ENCODE measurements at regions not wholly inside any gene's neighbourhood (a gene's known extent, or its start where the extent isn't known, plus 50 kb on each side); places are given as distances from the start of the nearest gene placed in this dataset.

DNA sequence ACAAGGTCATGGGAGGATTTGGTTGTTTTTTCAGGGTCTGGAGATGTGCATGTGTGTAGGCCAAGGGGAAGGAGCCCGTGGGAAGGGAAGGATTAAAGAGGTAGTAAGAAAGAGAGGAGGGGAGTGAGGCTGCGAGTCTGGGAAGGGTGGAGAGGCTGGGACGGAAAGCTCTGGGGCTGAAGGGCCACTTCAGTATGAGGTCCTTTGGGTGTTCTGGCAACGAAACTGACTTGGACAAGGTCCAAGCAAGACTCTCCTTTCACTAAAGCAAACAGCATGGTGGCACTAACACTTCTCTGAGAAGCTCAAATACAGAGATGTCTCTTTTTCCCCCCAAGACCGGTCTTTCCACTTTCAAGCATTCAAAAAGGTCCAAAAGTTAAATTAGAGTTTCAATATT lies 394.5 kb downstream of the ARHGEF28 start (continued):
- TF ChIP-seq, protein P1, sequence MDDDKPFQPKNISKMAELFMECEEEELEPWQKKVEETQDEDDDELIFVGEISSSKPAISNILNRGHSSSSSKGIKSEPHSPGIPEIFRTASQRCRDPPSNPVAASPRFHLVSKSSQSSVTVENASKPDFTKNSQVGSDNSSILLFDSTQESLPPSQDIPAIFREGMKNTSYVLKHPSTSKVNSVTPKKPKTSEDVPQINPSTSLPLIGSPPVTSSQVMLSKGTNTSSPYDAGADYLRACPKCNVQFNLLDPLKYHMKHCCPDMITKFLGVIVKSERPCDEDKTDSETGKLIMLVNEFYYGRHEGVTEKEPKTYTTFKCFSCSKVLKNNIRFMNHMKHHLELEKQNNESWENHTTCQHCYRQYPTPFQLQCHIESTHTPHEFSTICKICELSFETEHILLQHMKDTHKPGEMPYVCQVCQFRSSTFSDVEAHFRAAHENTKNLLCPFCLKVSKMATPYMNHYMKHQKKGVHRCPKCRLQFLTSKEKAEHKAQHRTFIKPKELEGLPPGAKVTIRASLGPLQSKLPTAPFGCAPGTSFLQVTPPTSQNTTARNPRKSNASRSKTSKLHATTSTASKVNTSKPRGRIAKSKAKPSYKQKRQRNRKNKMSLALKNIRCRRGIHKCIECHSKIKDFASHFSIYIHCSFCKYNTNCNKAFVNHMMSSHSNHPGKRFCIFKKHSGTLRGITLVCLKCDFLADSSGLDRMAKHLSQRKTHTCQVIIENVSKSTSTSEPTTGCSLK (tag by site-specific recombination; IDR thresholded peaks at IDR 0.05), result no peak
- TF ChIP-seq, protein P2, sequence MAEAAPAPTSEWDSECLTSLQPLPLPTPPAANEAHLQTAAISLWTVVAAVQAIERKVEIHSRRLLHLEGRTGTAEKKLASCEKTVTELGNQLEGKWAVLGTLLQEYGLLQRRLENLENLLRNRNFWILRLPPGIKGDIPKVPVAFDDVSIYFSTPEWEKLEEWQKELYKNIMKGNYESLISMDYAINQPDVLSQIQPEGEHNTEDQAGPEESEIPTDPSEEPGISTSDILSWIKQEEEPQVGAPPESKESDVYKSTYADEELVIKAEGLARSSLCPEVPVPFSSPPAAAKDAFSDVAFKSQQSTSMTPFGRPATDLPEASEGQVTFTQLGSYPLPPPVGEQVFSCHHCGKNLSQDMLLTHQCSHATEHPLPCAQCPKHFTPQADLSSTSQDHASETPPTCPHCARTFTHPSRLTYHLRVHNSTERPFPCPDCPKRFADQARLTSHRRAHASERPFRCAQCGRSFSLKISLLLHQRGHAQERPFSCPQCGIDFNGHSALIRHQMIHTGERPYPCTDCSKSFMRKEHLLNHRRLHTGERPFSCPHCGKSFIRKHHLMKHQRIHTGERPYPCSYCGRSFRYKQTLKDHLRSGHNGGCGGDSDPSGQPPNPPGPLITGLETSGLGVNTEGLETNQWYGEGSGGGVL (tag by site-specific recombination; IDR thresholded peaks at IDR 0.05), result no peak
- TF ChIP-seq, protein P3, sequence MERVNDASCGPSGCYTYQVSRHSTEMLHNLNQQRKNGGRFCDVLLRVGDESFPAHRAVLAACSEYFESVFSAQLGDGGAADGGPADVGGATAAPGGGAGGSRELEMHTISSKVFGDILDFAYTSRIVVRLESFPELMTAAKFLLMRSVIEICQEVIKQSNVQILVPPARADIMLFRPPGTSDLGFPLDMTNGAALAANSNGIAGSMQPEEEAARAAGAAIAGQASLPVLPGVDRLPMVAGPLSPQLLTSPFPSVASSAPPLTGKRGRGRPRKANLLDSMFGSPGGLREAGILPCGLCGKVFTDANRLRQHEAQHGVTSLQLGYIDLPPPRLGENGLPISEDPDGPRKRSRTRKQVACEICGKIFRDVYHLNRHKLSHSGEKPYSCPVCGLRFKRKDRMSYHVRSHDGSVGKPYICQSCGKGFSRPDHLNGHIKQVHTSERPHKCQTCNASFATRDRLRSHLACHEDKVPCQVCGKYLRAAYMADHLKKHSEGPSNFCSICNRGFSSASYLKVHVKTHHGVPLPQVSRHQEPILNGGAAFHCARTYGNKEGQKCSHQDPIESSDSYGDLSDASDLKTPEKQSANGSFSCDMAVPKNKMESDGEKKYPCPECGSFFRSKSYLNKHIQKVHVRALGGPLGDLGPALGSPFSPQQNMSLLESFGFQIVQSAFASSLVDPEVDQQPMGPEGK (tag by site-specific recombination; IDR thresholded peaks at IDR 0.05), result no peak
- TF ChIP-seq TCF7L2 (IDR thresholded peaks at IDR 0.05; ENCODE audit: borderline replicate concordance, low read depth, low read length) (no peak), ZSCAN16 (tag by site-specific recombination; IDR thresholded peaks at IDR 0.05) (peak; percentile 79), ZNF433 (tag by site-specific recombination; IDR thresholded peaks at IDR 0.05; ENCODE audit: low read depth) (no peak), ZFHX2 (tag by site-specific recombination; conservative IDR thresholded peaks at IDR 0.05) (0 out of 2 replicates have a peak, but pooled peaks have one; percentile 26), RBAK (tag by site-specific recombination; IDR thresholded peaks at IDR 0.05) (no peak), ZNF768 (tag by site-specific recombination; IDR thresholded peaks at IDR 0.05) (no peak), ZNF747 (tag by site-specific recombination; IDR thresholded peaks at IDR 0.05) (no peak), ZBTB8A (tag by site-specific recombination; IDR thresholded peaks at IDR 0.05) (peak; percentile 51), ZFP41 (tag by site-specific recombination; IDR thresholded peaks at IDR 0.05; ENCODE audit: borderline replicate concordance) (no peak), YY2 (tag by site-specific recombination; IDR thresholded peaks at IDR 0.05) (no peak), ZNF530 (tag by site-specific recombination; IDR thresholded peaks at IDR 0.05; ENCODE audit: low read depth) (no peak), KLF8 (tag by site-specific recombination; IDR thresholded peaks at IDR 0.05) (no peak)
- TF ChIP-seq, protein P4, sequence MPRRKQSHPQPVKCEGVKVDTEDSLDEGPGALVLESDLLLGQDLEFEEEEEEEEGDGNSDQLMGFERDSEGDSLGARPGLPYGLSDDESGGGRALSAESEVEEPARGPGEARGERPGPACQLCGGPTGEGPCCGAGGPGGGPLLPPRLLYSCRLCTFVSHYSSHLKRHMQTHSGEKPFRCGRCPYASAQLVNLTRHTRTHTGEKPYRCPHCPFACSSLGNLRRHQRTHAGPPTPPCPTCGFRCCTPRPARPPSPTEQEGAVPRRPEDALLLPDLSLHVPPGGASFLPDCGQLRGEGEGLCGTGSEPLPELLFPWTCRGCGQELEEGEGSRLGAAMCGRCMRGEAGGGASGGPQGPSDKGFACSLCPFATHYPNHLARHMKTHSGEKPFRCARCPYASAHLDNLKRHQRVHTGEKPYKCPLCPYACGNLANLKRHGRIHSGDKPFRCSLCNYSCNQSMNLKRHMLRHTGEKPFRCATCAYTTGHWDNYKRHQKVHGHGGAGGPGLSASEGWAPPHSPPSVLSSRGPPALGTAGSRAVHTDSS (tag by site-specific recombination; IDR thresholded peaks at IDR 0.05), result no peak
- TF ChIP-seq, protein P5, sequence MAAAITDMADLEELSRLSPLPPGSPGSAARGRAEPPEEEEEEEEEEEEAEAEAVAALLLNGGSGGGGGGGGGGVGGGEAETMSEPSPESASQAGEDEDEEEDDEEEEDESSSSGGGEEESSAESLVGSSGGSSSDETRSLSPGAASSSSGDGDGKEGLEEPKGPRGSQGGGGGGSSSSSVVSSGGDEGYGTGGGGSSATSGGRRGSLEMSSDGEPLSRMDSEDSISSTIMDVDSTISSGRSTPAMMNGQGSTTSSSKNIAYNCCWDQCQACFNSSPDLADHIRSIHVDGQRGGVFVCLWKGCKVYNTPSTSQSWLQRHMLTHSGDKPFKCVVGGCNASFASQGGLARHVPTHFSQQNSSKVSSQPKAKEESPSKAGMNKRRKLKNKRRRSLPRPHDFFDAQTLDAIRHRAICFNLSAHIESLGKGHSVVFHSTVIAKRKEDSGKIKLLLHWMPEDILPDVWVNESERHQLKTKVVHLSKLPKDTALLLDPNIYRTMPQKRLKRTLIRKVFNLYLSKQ (tag by site-specific recombination; IDR thresholded peaks at IDR 0.05; ENCODE audit: borderline replicate concordance), result no peak
- TF ChIP-seq, protein P6, sequence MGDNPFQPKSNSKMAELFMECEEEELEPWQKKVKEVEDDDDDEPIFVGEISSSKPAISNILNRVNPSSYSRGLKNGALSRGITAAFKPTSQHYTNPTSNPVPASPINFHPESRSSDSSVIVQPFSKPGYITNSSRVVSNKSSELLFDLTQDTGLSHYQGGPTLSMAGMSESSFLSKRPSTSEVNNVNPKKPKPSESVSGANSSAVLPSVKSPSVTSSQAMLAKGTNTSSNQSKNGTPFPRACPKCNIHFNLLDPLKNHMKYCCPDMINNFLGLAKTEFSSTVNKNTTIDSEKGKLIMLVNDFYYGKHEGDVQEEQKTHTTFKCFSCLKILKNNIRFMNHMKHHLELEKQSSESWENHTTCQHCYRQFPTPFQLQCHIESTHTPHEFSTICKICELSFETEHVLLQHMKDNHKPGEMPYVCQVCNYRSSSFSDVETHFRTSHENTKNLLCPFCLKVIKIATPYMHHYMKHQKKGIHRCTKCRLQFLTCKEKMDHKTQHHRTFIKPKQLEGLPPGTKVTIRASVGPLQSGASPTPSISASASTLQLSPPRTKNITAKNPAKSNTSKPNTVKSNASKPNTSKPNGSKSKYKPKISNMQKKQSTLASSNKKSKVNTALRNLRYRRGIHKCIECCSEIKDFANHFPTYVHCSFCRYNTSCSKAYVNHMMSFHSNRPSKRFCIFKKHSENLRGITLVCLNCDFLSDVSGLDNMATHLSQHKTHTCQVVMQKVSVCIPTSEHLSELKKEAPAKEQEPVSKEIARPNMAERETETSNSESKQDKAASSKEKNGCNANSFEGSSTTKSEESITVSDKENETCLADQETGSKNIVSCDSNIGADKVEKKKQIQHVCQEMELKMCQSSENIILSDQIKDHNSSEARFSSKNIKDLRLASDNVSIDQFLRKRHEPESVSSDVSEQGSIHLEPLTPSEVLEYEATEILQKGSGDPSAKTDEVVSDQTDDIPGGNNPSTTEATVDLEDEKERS (tag by site-specific recombination; IDR thresholded peaks at IDR 0.05), result no peak

All from HEK293 (cell line).